ENCODE measurements at regions not wholly inside any gene's neighbourhood (a gene's known extent, or its start where the extent isn't known, plus 50 kb on each side); places are given as distances from the start of the nearest gene placed in this dataset.

- TF ChIP-seq MAX (IDR thresholded peaks at IDR 0.05) (no peak), ATF2 (IDR thresholded peaks at IDR 0.05; ENCODE audit: low read length) (no peak), EZH2 (IDR thresholded peaks at IDR 0.05; ENCODE audit: low read depth, low read length, severe bottlenecking) (no peak), POLR2AphosphoS5 (IDR thresholded peaks at IDR 0.05; ENCODE audit: low read depth, low read length) (no peak), EP300 (IDR thresholded peaks at IDR 0.05; ENCODE audit: borderline replicate concordance in 1 of 2, low read depth in 2 of 2, low read length in 2 of 2) (no peak), CTCF (IDR thresholded peaks at IDR 0.05; ENCODE audit: control extremely low read depth in 1 of 3, insufficient read depth in 1 of 3, low read depth in 1 of 3, low read length in 3 of 3) (no peak)
These were observed 145.9 kb upstream of the CDH6 start for GRCh38 chr5:31047621-31048020.

All from H1 (cell line).